NCI-H128 (cell line): ENCODE measurements at regions not wholly inside any gene's neighbourhood (a gene's known extent, or its start where the extent isn't known, plus 50 kb on each side); places are given as distances from the start of the nearest gene placed in this dataset.

Source experiments
- DNase-seq: peaks from one replicate; lab custom pipeline; 2025; ENCODE audit not compliant: unreplicated experiment; lab: John Stamatoyannopoulos, UW

- DNase-seq: no peak
Measured at GRCh38 chr4:85381968-85382367, 93.0 kb upstream of the ARHGAP24 start.

- DNase-seq: no peak
Measured at GRCh38 chr4:85391071-85391470, 83.9 kb upstream of the ARHGAP24 start.

GRCh38 chr4:85391589-85392410, 83.2 kb upstream of the ARHGAP24 start:
- DNase-seq: no peak

GRCh38 chr4:85393201-85393600, 81.7 kb upstream of the ARHGAP24 start:
- no peak for DNase-seq

- no peak for DNase-seq
Measured at GRCh38 chr4:85398276-85398675, 76.7 kb upstream of the ARHGAP24 start.

- no peak for DNase-seq
Measured at GRCh38 chr4:85399270-85399669, 75.7 kb upstream of the ARHGAP24 start.

- no peak for DNase-seq
Measured at GRCh38 chr4:85402371-85402770, 72.6 kb upstream of the ARHGAP24 start.

- DNase-seq: no peak
Measured at GRCh38 chr4:85406185-85406584, 68.8 kb upstream of the ARHGAP24 start.

GRCh38 chr4:85407546-85407945, 67.4 kb upstream of the ARHGAP24 start:
- no peak for DNase-seq

- no peak for DNase-seq
Measured at GRCh38 chr4:85408301-85408700, 66.6 kb upstream of the ARHGAP24 start.

- DNase-seq: no peak
Measured at GRCh38 chr4:85409251-85409650, 65.7 kb upstream of the ARHGAP24 start.

- no peak for DNase-seq
Measured at GRCh38 chr4:85411386-85411785, 63.6 kb upstream of the ARHGAP24 start.

GRCh38 chr4:85414972-85415371, 60.0 kb upstream of the ARHGAP24 start:
- DNase-seq: no peak

- DNase-seq: no peak
Measured at GRCh38 chr4:85416094-85416493, 58.9 kb upstream of the ARHGAP24 start.

GRCh38 chr4:85419103-85419502, 55.8 kb upstream of the ARHGAP24 start:
- DNase-seq: no peak

GRCh38 chr4:85420831-85421230, 54.1 kb upstream of the ARHGAP24 start:
- DNase-seq: no peak

- DNase-seq: no peak
Measured at GRCh38 chr4:85423431-85423830, 51.5 kb upstream of the ARHGAP24 start.
